Glutamatergic neuron (in vitro differentiated cells): ENCODE measurements at regions not wholly inside any gene's neighbourhood (a gene's known extent, or its start where the extent isn't known, plus 50 kb on each side); places are given as distances from the start of the nearest gene placed in this dataset.

Experiments
- DNase-seq: peaks from one replicate; pipeline ENCODE4 v3.0.0; 2022
- H3K27ac Mint-ChIP-seq: one replicate; pipeline ENCODE4 v1.8.0; 2020; ENCODE audit warnings: mild to moderate bottlenecking, mixed read lengths, inconsistent platforms; ENCODE audit not compliant: unreplicated experiment
- H3K27me3 Mint-ChIP-seq: one replicate; pipeline ENCODE4 v1.8.0; 2020; ENCODE audit warnings: mild to moderate bottlenecking, moderate library complexity, mixed read lengths, inconsistent platforms; ENCODE audit not compliant: unreplicated experiment
- H3K36me3 Mint-ChIP-seq: one replicate; pipeline ENCODE4 v1.8.0; 2020; ENCODE audit warnings: mild to moderate bottlenecking, mixed read lengths, inconsistent platforms; ENCODE audit not compliant: unreplicated experiment
- H3K4me1 Mint-ChIP-seq: one replicate; pipeline ENCODE4 v1.8.0; 2020; ENCODE audit warnings: mild to moderate bottlenecking, low read depth, mixed read lengths, inconsistent platforms; ENCODE audit not compliant: unreplicated experiment
- H3K4me3 Mint-ChIP-seq: one replicate; pipeline ENCODE4 v1.8.0; 2020; ENCODE audit warnings: mild to moderate bottlenecking, mixed read lengths, inconsistent platforms; ENCODE audit not compliant: unreplicated experiment
- H3K9me3 Mint-ChIP-seq: one replicate; pipeline ENCODE4 v1.8.0; 2020; ENCODE audit warnings: mild to moderate bottlenecking, moderate library complexity, mixed read lengths, inconsistent platforms; ENCODE audit not compliant: unreplicated experiment
- CTCF ChIP-seq: fragments of 200-600 bp; sonication (generic); IDR thresholded peaks from one replicate; pipeline ENCODE4 v1.5.0; 2021; ENCODE audit not compliant: partially characterized antibody, unreplicated experiment

- TF ChIP-seq CTCF, result no peak
- no peak overlapping the region for H3K4me3 Mint-ChIP-seq
- peaks cover 14% of the 10 kb centered on the region for H3K27me3 Mint-ChIP-seq
- peaks cover 4% of the 10 kb centered on the region for H3K9me3 Mint-ChIP-seq
- DNase-seq, result peak; percentile 1
- H3K27ac Mint-ChIP-seq, result no peak overlapping the region
- peaks cover 9% of the 10 kb centered on the region for H3K4me1 Mint-ChIP-seq
- peaks cover 3% of the 10 kb centered on the region for H3K36me3 Mint-ChIP-seq
Observed at GRCh38 chr16:86727632-86728031, 149.3 kb downstream of the FOXL1 start.

GRCh38 chr16:86729686-86730085, 151.3 kb downstream of the FOXL1 start:
- no peak overlapping the region for H3K27ac Mint-ChIP-seq
- H3K27me3 Mint-ChIP-seq, result peaks cover 14% of the 10 kb centered on the region
- peaks cover 4% of the 10 kb centered on the region for H3K9me3 Mint-ChIP-seq
- peak; percentile 0 for DNase-seq
- peaks cover 13% of the 10 kb centered on the region for H3K4me1 Mint-ChIP-seq
- peaks cover 3% of the 10 kb centered on the region for H3K36me3 Mint-ChIP-seq
- no peak overlapping the region for H3K4me3 Mint-ChIP-seq
- no peak for TF ChIP-seq CTCF

- Mint-ChIP-seq H3K4me3 (no peak overlapping the region), H3K27me3 (peaks cover 14% of the 10 kb centered on the region), H3K4me1 (peaks cover 15% of the 10 kb centered on the region), H3K36me3 (peaks cover 3% of the 10 kb centered on the region), H3K9me3 (peaks cover 4% of the 10 kb centered on the region), H3K27ac (no peak overlapping the region)
- no peak for TF ChIP-seq CTCF
- peak; percentile 2 for DNase-seq
Observed at GRCh38 chr16:86730086-86730485, 151.7 kb downstream of the FOXL1 start.

GRCh38 chr16:86730597-86730996, 152.2 kb downstream of the FOXL1 start:
- peaks cover 10% of the 10 kb centered on the region for H3K4me1 Mint-ChIP-seq
- H3K36me3 Mint-ChIP-seq, result peaks cover 3% of the 10 kb centered on the region
- no peak overlapping the region for H3K4me3 Mint-ChIP-seq
- no peak overlapping the region for H3K27ac Mint-ChIP-seq
- peaks cover 14% of the 10 kb centered on the region for H3K27me3 Mint-ChIP-seq
- no peak for DNase-seq
- TF ChIP-seq CTCF, result no peak
- H3K9me3 Mint-ChIP-seq, result peaks cover 4% of the 10 kb centered on the region

GRCh38 chr16:86732621-86733295, 154.4 kb downstream of the FOXL1 start:
- Mint-ChIP-seq H3K4me3 (no peak overlapping the region), H3K27ac (no peak overlapping the region), H3K36me3 (peaks cover 2% of the 10 kb centered on the region), H3K9me3 (peaks cover 2% of the 10 kb centered on the region), H3K27me3 (peaks cover 11% of the 10 kb centered on the region), H3K4me1 (peaks cover 11% of the 10 kb centered on the region)
- TF ChIP-seq CTCF, result no peak
- DNase-seq, result peak; percentile 56
